HG03432 (cell line): ENCODE measurements at regions not wholly inside any gene's neighbourhood (a gene's known extent, or its start where the extent isn't known, plus 50 kb on each side); places are given as distances from the start of the nearest gene placed in this dataset.

Source experiments
- ATAC-seq: cut with Tn5 transposase; IDR thresholded peaks from one replicate; pipeline ENCODE4 v1.9.1; 2021; ENCODE audit warnings: mild to moderate bottlenecking, moderate library complexity; ENCODE audit not compliant: unreplicated experiment

GRCh38 chr16:11439790-11440656 lies 94.8 kb downstream of the RMI2 start:
- ATAC-seq = no peak

- ATAC-seq = no peak
Measured at GRCh38 chr16:11440657-11441012, 95.4 kb downstream of the RMI2 start.

- ATAC-seq = no peak
Measured at GRCh38 chr16:11445486-11445885, 100.2 kb downstream of the RMI2 start.

GRCh38 chr16:11446566-11447119 lies 101.4 kb downstream of the RMI2 start:
- ATAC-seq = no peak

GRCh38 chr16:11447272-11447671 lies 102.0 kb downstream of the RMI2 start:
- no peak for ATAC-seq

GRCh38 chr16:11447836-11448235 lies 102.6 kb downstream of the RMI2 start:
- no peak for ATAC-seq

- no peak for ATAC-seq
Measured at GRCh38 chr16:11448796-11449416, 103.6 kb downstream of the RMI2 start.

- no peak for ATAC-seq
Measured at GRCh38 chr16:11449716-11450115, 104.5 kb downstream of the RMI2 start.

GRCh38 chr16:11450136-11450535 lies 104.9 kb downstream of the RMI2 start:
- ATAC-seq = no peak

GRCh38 chr16:11452298-11452697 lies 107.0 kb downstream of the RMI2 start:
- no peak for ATAC-seq

- no peak for ATAC-seq
Measured at GRCh38 chr16:11452746-11453389, 107.6 kb downstream of the RMI2 start.

- ATAC-seq = no peak
Measured at GRCh38 chr16:11456741-11457140, 111.5 kb downstream of the RMI2 start.

- no peak for ATAC-seq
Measured at GRCh38 chr16:11459722-11460121, 114.5 kb downstream of the RMI2 start.

GRCh38 chr16:11460820-11461594 lies 115.7 kb downstream of the RMI2 start:
- no peak for ATAC-seq

- no peak for ATAC-seq
Measured at GRCh38 chr16:11461595-11461990, 116.3 kb downstream of the RMI2 start.

GRCh38 chr16:11462036-11462435 lies 116.8 kb downstream of the RMI2 start:
- ATAC-seq = no peak

GRCh38 chr16:11462861-11463260 lies 117.6 kb downstream of the RMI2 start:
- ATAC-seq = no peak

- ATAC-seq = no peak
Measured at GRCh38 chr16:11464241-11464640, 119.0 kb downstream of the RMI2 start.

GRCh38 chr16:11465675-11466074 lies 120.4 kb downstream of the RMI2 start:
- ATAC-seq = no peak

- ATAC-seq = no peak
Measured at GRCh38 chr16:11470676-11471415, 115.9 kb downstream of the LITAF start.
